ENCODE measurements at regions not wholly inside any gene's neighbourhood (a gene's known extent, or its start where the extent isn't known, plus 50 kb on each side); places are given as distances from the start of the nearest gene placed in this dataset.
"Not testable (repeated sequence)": the region's sequence is repeated elsewhere in the genome, so short reads cannot be mapped to it uniquely, and the experiment has no call there.

GRCh38 chr10:64101606-64102263, 580.5 kb downstream of the REEP3 start:
- no peak for DNase-seq (ENCODE audit: low spot score)

GRCh38 chr10:64102264-64102633, 581.0 kb downstream of the REEP3 start:
- Mint-ChIP-seq H3K4me3 (no peak overlapping the region), H3K4me1 (ENCODE audit: low read depth in 2 of 2) (no peaks in the 10 kb centered on the region), H3K27ac (no peak overlapping the region), H3K27me3 (no peaks in the 10 kb centered on the region), H3K36me3 (no peaks in the 10 kb centered on the region), H3K9me3 (no peaks in the 10 kb centered on the region)
- ATAC-seq: no peak
- DNase-seq (ENCODE audit: low spot score): no peak

More at GRCh38 chr10:64101606-64102263, 580.5 kb downstream of the REEP3 start:
- H3K9me3 Mint-ChIP-seq: no peaks in the 10 kb centered on the region
- H3K36me3 Mint-ChIP-seq: no peaks in the 10 kb centered on the region
- no peak for ATAC-seq
- H3K4me3 Mint-ChIP-seq: no peak overlapping the region
- H3K27me3 Mint-ChIP-seq: no peaks in the 10 kb centered on the region
- no peak overlapping the region for H3K27ac Mint-ChIP-seq
- H3K4me1 Mint-ChIP-seq (ENCODE audit: low read depth in 2 of 2): no peaks in the 10 kb centered on the region

GRCh38 chr10:64102916-64103315, 581.7 kb downstream of the REEP3 start:
- no peak for DNase-seq (ENCODE audit: low spot score)
- H3K4me1 Mint-ChIP-seq (ENCODE audit: low read depth in 2 of 2): no peaks in the 10 kb centered on the region
- H3K27ac Mint-ChIP-seq: no peak overlapping the region
- H3K9me3 Mint-ChIP-seq: no peaks in the 10 kb centered on the region
- H3K4me3 Mint-ChIP-seq: no peak overlapping the region
- H3K27me3 Mint-ChIP-seq: no peaks in the 10 kb centered on the region
- ATAC-seq: no peak
- no peaks in the 10 kb centered on the region for H3K36me3 Mint-ChIP-seq

GRCh38 chr10:64103750-64104470, 582.7 kb downstream of the REEP3 start:
- ATAC-seq (no peak), DNase-seq (ENCODE audit: low spot score) (no peak)
- no peaks in the 10 kb centered on the region for H3K27me3 Mint-ChIP-seq
- H3K27ac Mint-ChIP-seq: no peak overlapping the region
- no peaks in the 10 kb centered on the region for H3K36me3 Mint-ChIP-seq
- H3K4me1 Mint-ChIP-seq (ENCODE audit: low read depth in 2 of 2): no peaks in the 10 kb centered on the region
- no peak overlapping the region for H3K4me3 Mint-ChIP-seq
- H3K9me3 Mint-ChIP-seq: no peaks in the 10 kb centered on the region

DNA sequence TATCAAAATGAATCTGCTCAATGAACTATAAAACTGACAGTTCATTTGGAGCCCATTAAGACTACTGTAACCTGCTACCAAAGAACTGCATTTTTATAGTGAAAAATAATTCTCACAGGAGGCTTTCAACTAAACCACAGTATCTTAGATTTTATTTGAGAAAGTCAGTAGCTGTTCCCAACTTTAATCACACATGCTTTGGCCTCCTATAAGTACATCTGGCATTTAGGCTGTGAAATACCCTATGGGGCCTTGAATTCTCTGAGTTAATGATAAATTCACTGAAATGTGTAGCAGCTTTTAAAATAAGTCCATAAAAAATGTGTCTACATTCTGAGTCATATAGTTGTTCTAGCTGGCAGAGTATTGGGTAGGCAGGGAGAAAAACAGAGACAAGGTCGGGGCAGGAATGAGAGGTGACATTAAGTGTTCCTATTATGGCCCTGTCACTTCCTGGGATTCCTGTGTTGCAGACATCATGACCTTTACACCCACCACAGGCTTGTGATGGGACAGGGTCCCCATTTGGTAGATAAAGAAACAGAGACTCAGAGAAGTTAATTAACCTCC, 588.8 kb downstream of the REEP3 start:
- Mint-ChIP-seq H3K4me3 (no peak overlapping the region), H3K27ac (no peak overlapping the region), H3K4me1 (ENCODE audit: low read depth in 2 of 2) (peaks cover 0 to 3% of the 10 kb centered on the region in 2 donors), H3K9me3 (peaks cover 3% of the 10 kb centered on the region), H3K36me3 (no peaks in the 10 kb centered on the region), H3K27me3 (no peaks in the 10 kb centered on the region)
- DNase-seq (ENCODE audit: low spot score) (no peak), ATAC-seq (no peak)

DNA sequence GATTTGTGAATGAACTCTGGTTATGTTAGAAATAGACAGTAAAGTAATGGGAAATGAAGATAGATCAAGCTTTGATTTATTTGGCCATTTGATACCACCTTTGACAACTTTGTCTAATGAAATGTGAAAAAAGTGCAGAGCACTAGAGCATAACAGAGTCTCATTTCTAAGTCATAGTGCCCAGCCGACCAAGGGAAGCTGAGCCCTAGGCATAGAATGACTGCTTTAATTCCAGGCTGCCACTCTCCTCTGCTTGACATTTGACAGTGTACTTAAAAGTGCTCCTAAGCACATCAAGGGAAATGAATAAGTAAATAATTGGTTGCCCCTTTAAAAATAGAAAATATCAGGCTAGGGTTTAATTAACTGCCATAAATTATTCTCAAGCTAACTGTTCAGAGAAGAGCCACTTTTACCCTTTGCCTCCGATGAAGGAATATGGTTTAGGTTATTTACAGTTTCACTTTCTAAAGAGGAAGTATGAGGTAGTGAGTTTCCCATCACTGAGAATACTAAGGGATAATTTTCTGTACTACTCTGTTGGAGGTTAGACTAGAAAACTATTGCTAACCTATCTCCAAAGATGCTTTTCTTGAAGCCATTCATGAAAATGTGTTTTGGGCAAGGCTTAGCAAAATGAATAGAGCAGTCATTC, 591.6 kb downstream of the REEP3 start:
- Mint-ChIP-seq H3K9me3 (peaks cover 3% of the 10 kb centered on the region), H3K4me1 (ENCODE audit: low read depth in 2 of 2) (peaks cover 0 to 3% of the 10 kb centered on the region in 2 donors), H3K4me3 (no peak overlapping the region), H3K27me3 (no peaks in the 10 kb centered on the region), H3K36me3 (no peaks in the 10 kb centered on the region), H3K27ac (no peak overlapping the region)
- ATAC-seq (no peak), DNase-seq (ENCODE audit: low spot score) (no peak)

- DNase-seq (ENCODE audit: low spot score): no peak
- Mint-ChIP-seq H3K27me3 (no peaks in the 10 kb centered on the region), H3K4me1 (ENCODE audit: low read depth in 2 of 2) (peaks cover 0 to 3% of the 10 kb centered on the region in 2 donors), H3K4me3 (no peak overlapping the region), H3K9me3 (peaks cover 3% of the 10 kb centered on the region), H3K36me3 (no peaks in the 10 kb centered on the region), H3K27ac (no peak overlapping the region)
- ATAC-seq: no peak
Observed at GRCh38 chr10:64113375-64113774, 592.2 kb downstream of the REEP3 start.

DNA sequence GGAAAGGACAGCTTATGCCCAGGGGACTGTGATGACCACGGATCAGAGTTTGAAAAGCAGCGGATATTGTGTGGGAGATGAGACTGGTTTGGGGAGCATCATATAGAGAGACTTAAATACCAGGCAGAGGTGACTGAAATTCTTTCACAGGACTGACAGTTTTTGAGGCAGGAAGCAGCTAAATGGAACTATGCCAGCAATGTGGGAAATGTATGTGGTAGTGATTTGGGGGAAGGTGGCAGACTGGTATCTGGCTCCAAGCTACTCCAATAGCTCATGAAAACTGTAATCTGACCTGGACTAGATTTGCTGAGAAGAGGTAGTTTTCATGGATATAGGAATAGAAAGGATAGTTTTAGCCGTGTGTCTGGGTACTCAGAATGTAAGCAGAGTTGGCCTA, 592.6 kb downstream of the REEP3 start:
- no peak for ATAC-seq
- H3K27me3 Mint-ChIP-seq: no peaks in the 10 kb centered on the region
- no peak overlapping the region for H3K27ac Mint-ChIP-seq
- peaks cover 0 to 3% of the 10 kb centered on the region in 2 donors for H3K4me1 Mint-ChIP-seq (ENCODE audit: low read depth in 2 of 2)
- H3K36me3 Mint-ChIP-seq: no peaks in the 10 kb centered on the region
- no peak overlapping the region for H3K4me3 Mint-ChIP-seq
- no peak for DNase-seq (ENCODE audit: low spot score)
- peaks cover 3% of the 10 kb centered on the region for H3K9me3 Mint-ChIP-seq

DNA sequence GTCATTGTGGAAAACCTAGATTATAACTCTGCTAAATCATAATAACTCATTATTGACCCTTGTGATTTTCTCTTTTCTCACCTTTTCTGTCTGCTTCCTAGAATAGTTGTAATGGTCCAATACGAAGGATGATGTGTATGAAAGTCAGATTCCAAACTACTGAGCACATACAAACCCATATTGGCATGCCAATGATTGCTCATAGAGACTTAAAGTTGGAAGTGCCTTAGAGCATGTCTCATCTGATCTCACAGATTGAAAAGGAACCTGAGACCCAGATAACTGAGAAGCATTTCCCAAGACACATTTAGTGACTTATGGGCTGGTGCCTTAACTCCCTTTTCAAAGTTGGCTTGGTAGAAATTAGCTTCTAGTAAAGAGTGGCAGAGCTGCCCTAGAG, 594.3 kb downstream of the REEP3 start:
- Mint-ChIP-seq H3K27me3 (no peaks in the 10 kb centered on the region), H3K36me3 (no peaks in the 10 kb centered on the region), H3K4me3 (no peak overlapping the region), H3K4me1 (ENCODE audit: low read depth in 2 of 2) (peaks cover 0 to 3% of the 10 kb centered on the region in 2 donors), H3K9me3 (peaks cover 3% of the 10 kb centered on the region), H3K27ac (no peak overlapping the region)
- no peak for ATAC-seq
- DNase-seq (ENCODE audit: low spot score): no peak

DNA sequence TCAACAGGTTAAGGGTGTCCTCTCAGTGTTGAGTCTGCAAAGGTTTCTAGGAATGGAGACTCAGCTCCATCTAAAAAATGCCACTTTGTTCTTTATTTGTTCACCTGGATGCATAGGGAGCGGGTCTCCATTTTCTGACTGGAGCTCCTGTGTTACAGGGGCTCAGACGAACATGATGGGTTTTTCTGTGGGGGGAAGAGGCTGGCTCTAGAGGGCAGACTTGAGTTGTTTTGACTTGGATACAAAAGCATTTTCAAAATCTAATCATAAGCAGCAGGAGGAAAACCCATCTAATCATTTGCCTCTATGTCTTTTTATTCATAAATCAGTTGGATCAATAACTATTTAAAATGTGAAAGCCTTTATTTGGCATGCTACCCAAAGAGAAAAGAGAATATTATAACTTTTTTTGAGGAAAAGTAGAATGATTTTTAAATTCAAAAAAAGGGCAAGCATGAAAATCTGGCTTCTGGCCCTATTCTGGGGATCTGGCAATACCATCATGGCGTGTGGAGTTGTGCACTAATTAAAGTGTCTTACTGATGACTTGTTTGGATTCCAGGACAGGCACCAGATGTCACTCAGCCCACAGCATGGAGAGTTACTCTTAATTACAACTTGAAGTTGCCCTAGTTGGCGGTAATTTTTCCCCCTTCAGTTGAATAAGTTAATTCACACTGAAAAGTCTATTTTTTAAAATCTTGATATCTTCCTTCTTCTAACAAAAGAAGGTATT, 594.9 kb downstream of the REEP3 start:
- peaks cover 0 to 3% of the 10 kb centered on the region in 2 donors for H3K4me1 Mint-ChIP-seq (ENCODE audit: low read depth in 2 of 2)
- peaks cover 3% of the 10 kb centered on the region for H3K9me3 Mint-ChIP-seq
- no peak overlapping the region for H3K27ac Mint-ChIP-seq
- ATAC-seq (no peak), DNase-seq (ENCODE audit: low spot score) (no peak)
- no peaks in the 10 kb centered on the region for H3K27me3 Mint-ChIP-seq
- no peaks in the 10 kb centered on the region for H3K36me3 Mint-ChIP-seq
- H3K4me3 Mint-ChIP-seq: no peak overlapping the region

- no peak for DNase-seq (ENCODE audit: low spot score)
- ATAC-seq: no peak
- Mint-ChIP-seq H3K4me1 (ENCODE audit: low read depth in 2 of 2) (peaks cover 0 to 3% of the 10 kb centered on the region in 2 donors), H3K36me3 (no peaks in the 10 kb centered on the region), H3K4me3 (no peak overlapping the region), H3K27ac (no peak overlapping the region), H3K9me3 (peaks cover under 1% of the 10 kb centered on the region), H3K27me3 (no peaks in the 10 kb centered on the region)
Observed at GRCh38 chr10:64116707-64117106, 595.5 kb downstream of the REEP3 start.

- H3K4me1 Mint-ChIP-seq (ENCODE audit: low read depth in 2 of 2): no peaks in the 10 kb centered on the region
- no peaks in the 10 kb centered on the region for H3K27me3 Mint-ChIP-seq
- DNase-seq (ENCODE audit: low spot score) (no peak), ATAC-seq (no peak)
- no peak overlapping the region for H3K27ac Mint-ChIP-seq
- no peak overlapping the region for H3K4me3 Mint-ChIP-seq
- no peaks in the 10 kb centered on the region for H3K36me3 Mint-ChIP-seq
- no peaks in the 10 kb centered on the region for H3K9me3 Mint-ChIP-seq
Observed at GRCh38 chr10:64118736-64119135, 597.5 kb downstream of the REEP3 start.

GRCh38 chr10:64120301-64120980, 599.2 kb downstream of the REEP3 start:
- H3K4me3 Mint-ChIP-seq; H3K9me3 Mint-ChIP-seq; H3K27ac Mint-ChIP-seq; ATAC-seq; H3K27me3 Mint-ChIP-seq; H3K36me3 Mint-ChIP-seq; DNase-seq (ENCODE audit: low spot score); H3K4me1 Mint-ChIP-seq (ENCODE audit: low read depth in 2 of 2): not testable (repeated sequence)

Measured in natural killer cell treated with Interleukin-12 subunit alpha and Interleukin-12 subunit beta and Interleukin-15 and Interleukin-18, amount 100 ng/mL, for 72 hours (primary cell).